ENCODE measurements at regions not wholly inside any gene's neighbourhood (a gene's known extent, or its start where the extent isn't known, plus 50 kb on each side); places are given as distances from the start of the nearest gene placed in this dataset.

DNA sequence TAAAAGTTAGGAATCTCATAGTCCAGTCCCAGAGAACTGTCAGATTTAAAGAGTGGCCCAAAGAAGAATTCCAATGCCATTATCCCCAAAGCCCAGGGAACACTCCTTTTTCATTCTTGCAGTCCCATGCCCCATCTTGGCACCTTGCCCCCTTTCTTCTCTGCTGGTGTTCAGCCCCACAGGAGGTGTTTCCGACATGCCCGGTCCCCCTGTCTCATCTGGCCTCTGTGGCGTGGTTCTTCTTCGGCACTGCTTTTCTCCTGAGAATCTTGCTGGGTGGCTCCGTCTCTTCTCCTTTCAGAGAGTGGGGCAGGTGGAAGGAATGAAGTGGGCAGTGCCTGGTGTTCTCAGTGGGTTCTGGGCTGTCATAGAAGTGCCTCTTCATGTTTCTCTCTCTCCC, 64.7 kb downstream of the VCPKMT start:
- ATAC-seq, result no peak
- TF ChIP-seq ISL1 (CRISPR knock-in tag; IDR thresholded peaks at IDR 0.05), result no peak
- TF ChIP-seq TCF4 (CRISPR knock-in tag; IDR thresholded peaks at IDR 0.05; ENCODE audit: borderline replicate concordance), result no peak
- TF ChIP-seq, protein P1, sequence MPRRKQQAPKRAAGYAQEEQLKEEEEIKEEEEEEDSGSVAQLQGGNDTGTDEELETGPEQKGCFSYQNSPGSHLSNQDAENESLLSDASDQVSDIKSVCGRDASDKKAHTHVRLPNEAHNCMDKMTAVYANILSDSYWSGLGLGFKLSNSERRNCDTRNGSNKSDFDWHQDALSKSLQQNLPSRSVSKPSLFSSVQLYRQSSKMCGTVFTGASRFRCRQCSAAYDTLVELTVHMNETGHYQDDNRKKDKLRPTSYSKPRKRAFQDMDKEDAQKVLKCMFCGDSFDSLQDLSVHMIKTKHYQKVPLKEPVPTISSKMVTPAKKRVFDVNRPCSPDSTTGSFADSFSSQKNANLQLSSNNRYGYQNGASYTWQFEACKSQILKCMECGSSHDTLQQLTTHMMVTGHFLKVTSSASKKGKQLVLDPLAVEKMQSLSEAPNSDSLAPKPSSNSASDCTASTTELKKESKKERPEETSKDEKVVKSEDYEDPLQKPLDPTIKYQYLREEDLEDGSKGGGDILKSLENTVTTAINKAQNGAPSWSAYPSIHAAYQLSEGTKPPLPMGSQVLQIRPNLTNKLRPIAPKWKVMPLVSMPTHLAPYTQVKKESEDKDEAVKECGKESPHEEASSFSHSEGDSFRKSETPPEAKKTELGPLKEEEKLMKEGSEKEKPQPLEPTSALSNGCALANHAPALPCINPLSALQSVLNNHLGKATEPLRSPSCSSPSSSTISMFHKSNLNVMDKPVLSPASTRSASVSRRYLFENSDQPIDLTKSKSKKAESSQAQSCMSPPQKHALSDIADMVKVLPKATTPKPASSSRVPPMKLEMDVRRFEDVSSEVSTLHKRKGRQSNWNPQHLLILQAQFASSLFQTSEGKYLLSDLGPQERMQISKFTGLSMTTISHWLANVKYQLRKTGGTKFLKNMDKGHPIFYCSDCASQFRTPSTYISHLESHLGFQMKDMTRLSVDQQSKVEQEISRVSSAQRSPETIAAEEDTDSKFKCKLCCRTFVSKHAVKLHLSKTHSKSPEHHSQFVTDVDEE (CRISPR knock-in tag; IDR thresholded peaks at IDR 0.05), result no peak
- TF ChIP-seq BACH2 (CRISPR knock-in tag; IDR thresholded peaks at IDR 0.05; ENCODE audit: borderline replicate concordance), result no peak
- TF ChIP-seq, protein P2, sequence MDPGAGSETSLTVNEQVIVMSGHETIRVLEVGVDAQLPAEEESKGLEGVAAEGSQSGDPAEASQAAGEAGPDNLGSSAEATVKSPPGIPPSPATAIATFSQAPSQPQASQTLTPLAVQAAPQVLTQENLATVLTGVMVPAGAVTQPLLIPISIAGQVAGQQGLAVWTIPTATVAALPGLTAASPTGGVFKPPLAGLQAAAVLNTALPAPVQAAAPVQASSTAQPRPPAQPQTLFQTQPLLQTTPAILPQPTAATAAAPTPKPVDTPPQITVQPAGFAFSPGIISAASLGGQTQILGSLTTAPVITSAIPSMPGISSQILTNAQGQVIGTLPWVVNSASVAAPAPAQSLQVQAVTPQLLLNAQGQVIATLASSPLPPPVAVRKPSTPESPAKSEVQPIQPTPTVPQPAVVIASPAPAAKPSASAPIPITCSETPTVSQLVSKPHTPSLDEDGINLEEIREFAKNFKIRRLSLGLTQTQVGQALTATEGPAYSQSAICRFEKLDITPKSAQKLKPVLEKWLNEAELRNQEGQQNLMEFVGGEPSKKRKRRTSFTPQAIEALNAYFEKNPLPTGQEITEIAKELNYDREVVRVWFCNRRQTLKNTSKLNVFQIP (CRISPR knock-in tag; IDR thresholded peaks at IDR 0.05; ENCODE audit: borderline replicate concordance, low read depth), result no peak
- TF ChIP-seq GLIS3 (CRISPR knock-in tag; IDR thresholded peaks at IDR 0.05), result no peak
- TF ChIP-seq CSDC2 (CRISPR knock-in tag; IDR thresholded peaks at IDR 0.05), result no peak
- no peak for TF ChIP-seq RARB (CRISPR knock-in tag; IDR thresholded peaks at IDR 0.05)
- TF ChIP-seq, protein P3, sequence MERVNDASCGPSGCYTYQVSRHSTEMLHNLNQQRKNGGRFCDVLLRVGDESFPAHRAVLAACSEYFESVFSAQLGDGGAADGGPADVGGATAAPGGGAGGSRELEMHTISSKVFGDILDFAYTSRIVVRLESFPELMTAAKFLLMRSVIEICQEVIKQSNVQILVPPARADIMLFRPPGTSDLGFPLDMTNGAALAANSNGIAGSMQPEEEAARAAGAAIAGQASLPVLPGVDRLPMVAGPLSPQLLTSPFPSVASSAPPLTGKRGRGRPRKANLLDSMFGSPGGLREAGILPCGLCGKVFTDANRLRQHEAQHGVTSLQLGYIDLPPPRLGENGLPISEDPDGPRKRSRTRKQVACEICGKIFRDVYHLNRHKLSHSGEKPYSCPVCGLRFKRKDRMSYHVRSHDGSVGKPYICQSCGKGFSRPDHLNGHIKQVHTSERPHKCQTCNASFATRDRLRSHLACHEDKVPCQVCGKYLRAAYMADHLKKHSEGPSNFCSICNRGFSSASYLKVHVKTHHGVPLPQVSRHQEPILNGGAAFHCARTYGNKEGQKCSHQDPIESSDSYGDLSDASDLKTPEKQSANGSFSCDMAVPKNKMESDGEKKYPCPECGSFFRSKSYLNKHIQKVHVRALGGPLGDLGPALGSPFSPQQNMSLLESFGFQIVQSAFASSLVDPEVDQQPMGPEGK (CRISPR knock-in tag; IDR thresholded peaks at IDR 0.05; ENCODE audit: borderline replicate concordance), result no peak
- TF ChIP-seq TOX (CRISPR knock-in tag; IDR thresholded peaks at IDR 0.05; ENCODE audit: borderline replicate concordance), result no peak
- no peak for TF ChIP-seq PPARA (CRISPR knock-in tag; IDR thresholded peaks at IDR 0.05; ENCODE audit: borderline replicate concordance)
- no peak for TF ChIP-seq ZC3H10 (CRISPR knock-in tag; IDR thresholded peaks at IDR 0.05)
- TF ChIP-seq, protein P4, sequence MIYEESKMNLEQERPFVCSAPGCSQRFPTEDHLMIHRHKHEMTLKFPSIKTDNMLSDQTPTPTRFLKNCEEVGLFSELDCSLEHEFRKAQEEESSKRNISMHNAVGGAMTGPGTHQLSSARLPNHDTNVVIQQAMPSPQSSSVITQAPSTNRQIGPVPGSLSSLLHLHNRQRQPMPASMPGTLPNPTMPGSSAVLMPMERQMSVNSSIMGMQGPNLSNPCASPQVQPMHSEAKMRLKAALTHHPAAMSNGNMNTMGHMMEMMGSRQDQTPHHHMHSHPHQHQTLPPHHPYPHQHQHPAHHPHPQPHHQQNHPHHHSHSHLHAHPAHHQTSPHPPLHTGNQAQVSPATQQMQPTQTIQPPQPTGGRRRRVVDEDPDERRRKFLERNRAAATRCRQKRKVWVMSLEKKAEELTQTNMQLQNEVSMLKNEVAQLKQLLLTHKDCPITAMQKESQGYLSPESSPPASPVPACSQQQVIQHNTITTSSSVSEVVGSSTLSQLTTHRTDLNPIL (CRISPR knock-in tag; IDR thresholded peaks at IDR 0.05; ENCODE audit: low read depth), result no peak

DNA sequence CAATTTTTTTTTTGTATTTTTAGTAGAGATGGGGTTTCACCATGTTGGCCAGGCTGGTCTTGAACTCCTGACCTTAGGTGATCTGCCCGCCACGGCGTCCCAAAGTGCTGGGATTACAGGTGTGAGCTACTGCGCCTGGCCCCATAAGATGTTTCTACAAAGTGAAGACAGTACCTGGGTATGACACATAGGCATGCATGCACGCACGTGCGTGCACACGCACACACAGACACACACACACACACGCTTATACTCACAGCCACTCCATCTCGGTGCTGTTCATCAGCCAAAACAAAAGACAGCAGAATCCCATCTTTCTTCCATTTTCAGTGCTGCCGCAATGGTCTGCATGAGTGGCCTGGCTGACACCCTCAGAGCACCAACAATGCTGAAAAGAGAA, 63.9 kb downstream of the VCPKMT start:
- TF ChIP-seq TCF4 (CRISPR knock-in tag; IDR thresholded peaks at IDR 0.05; ENCODE audit: borderline replicate concordance), result no peak
- TF ChIP-seq, protein P1 (CRISPR knock-in tag; IDR thresholded peaks at IDR 0.05), result no peak
- no peak for TF ChIP-seq PPARA (CRISPR knock-in tag; IDR thresholded peaks at IDR 0.05; ENCODE audit: borderline replicate concordance)
- TF ChIP-seq GLIS3 (CRISPR knock-in tag; IDR thresholded peaks at IDR 0.05), result no peak
- TF ChIP-seq, protein P5, sequence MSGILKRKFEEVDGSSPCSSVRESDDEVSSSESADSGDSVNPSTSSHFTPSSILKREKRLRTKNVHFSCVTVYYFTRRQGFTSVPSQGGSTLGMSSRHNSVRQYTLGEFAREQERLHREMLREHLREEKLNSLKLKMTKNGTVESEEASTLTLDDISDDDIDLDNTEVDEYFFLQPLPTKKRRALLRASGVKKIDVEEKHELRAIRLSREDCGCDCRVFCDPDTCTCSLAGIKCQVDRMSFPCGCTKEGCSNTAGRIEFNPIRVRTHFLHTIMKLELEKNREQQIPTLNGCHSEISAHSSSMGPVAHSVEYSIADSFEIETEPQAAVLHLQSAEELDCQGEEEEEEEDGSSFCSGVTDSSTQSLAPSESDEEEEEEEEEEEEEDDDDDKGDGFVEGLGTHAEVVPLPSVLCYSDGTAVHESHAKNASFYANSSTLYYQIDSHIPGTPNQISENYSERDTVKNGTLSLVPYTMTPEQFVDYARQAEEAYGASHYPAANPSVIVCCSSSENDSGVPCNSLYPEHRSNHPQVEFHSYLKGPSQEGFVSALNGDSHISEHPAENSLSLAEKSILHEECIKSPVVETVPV (CRISPR knock-in tag; IDR thresholded peaks at IDR 0.05), result no peak
- no peak for ATAC-seq

DNA sequence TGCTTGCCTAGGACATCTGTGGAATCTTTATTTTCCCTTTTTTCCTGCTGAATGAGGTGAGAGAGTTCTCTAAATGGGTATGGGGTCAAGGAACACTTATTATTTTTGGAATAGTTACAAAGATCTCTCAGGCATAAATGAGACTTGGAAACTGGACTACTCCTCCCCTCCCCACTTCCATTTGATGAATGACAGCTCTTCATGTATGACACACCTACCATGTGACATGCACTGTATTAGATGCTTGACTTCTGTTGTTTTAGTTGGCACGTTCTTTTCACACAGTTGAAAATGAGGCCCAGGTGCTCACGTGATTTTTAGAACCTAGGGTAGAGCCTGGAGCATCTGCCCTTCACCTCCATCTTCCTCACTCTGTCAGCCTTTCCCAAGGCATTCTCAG, 62.4 kb downstream of the VCPKMT start:
- no peak for ATAC-seq
- no peak for TF ChIP-seq BACH2 (CRISPR knock-in tag; IDR thresholded peaks at IDR 0.05; ENCODE audit: borderline replicate concordance)
- no peak for TF ChIP-seq ZFP3 (CRISPR knock-in tag; IDR thresholded peaks at IDR 0.05)
- TF ChIP-seq ZC3H10 (CRISPR knock-in tag; IDR thresholded peaks at IDR 0.05), result no peak
- no peak for TF ChIP-seq ZNF565 (CRISPR knock-in tag; conservative IDR thresholded peaks at IDR 0.05; ENCODE audit: low read depth)
- TF ChIP-seq, protein P4 (CRISPR knock-in tag; IDR thresholded peaks at IDR 0.05; ENCODE audit: low read depth), result no peak
- TF ChIP-seq RARB (CRISPR knock-in tag; IDR thresholded peaks at IDR 0.05), result no peak
- no peak for TF ChIP-seq PPARA (CRISPR knock-in tag; IDR thresholded peaks at IDR 0.05; ENCODE audit: borderline replicate concordance)
- TF ChIP-seq, protein P2 (CRISPR knock-in tag; IDR thresholded peaks at IDR 0.05; ENCODE audit: borderline replicate concordance, low read depth), result no peak
- TF ChIP-seq ZFP30 (CRISPR knock-in tag; IDR thresholded peaks at IDR 0.05), result no peak
- TF ChIP-seq OSR1 (CRISPR knock-in tag; IDR thresholded peaks at IDR 0.05), result no peak
- TF ChIP-seq, protein P3 (CRISPR knock-in tag; IDR thresholded peaks at IDR 0.05; ENCODE audit: borderline replicate concordance), result no peak
